GM21717 (cell line): ENCODE measurements at regions not wholly inside any gene's neighbourhood (a gene's known extent, or its start where the extent isn't known, plus 50 kb on each side); places are given as distances from the start of the nearest gene placed in this dataset.
A peak's percentile ranks its signal among the peaks of the same experiment; 100 is the strongest.

Source experiments
- ATAC-seq: cut with Tn5 transposase; IDR thresholded peaks from one replicate; pipeline ENCODE4 v1.9.1; 2021; ENCODE audit warnings: mild to moderate bottlenecking, moderate library complexity; ENCODE audit not compliant: unreplicated experiment

DNA sequence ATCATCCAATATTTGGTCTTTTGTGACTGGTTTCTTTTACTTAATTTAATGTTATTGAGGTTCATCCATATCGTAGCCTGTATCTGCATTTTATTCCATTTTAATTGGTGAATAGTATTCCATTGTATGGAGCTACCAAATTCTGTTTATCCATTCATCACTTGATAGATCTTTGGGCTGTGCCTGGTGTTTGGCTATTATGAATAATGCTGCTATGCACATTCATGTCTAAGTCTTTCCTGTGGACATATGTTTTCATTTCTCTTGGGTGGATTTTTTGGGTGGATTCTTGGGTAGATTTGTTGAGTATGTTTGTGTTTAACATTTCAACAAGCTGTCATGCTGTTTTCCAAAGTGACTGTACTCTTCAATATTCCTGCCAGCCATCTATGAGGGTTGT is 52.5 kb upstream of the NEDD4L start:
- ATAC-seq, result no peak

DNA sequence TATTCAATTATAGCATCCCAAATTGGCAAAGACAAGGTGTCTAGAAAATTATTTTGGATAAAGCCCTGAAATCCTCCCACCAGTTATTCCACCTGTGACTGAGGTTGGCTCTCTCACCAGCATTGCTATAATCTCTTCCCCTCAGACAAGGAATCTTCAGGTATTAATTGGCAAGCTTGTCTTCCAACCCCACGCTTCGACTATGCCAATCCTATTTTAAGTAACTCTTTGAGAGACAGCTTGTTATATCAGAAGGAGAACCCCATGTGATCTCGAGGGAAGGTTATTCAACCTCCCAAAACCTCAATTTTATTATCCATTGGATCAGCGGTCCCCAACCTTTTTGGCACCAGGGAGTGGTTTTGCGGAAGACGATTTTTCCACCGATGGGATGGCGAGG is 54.5 kb upstream of the NEDD4L start:
- no peak for ATAC-seq

DNA sequence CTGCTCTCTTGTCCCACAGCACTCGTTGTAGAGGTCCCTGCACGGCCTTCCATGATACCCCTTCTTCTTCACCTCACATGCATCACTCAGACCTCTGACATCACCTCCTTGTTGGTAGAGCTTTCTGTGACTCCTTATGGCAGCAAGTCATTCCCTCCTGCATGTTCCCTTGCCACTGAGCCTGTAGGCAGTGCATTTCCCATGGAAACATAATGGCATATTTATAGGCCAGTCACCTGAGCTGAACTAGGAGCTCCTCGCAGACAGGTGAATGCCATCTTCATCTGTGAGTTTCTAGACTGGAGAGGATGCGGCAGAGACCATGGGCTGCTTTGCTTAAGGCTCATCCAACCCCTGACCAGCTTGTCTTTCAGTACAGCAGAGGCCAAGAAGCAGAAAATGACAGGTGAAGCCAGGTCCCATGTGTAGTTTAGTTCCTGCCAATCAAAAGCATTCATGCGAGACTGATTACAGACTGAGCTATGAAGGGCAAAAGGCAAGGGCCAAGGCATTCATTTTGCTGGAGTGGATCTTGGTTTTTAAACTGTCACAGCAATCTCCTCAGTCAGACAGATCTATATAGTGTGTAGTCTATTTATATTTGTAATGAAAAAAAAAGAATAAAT is 59.4 kb upstream of the NEDD4L start:
- no peak for ATAC-seq

DNA sequence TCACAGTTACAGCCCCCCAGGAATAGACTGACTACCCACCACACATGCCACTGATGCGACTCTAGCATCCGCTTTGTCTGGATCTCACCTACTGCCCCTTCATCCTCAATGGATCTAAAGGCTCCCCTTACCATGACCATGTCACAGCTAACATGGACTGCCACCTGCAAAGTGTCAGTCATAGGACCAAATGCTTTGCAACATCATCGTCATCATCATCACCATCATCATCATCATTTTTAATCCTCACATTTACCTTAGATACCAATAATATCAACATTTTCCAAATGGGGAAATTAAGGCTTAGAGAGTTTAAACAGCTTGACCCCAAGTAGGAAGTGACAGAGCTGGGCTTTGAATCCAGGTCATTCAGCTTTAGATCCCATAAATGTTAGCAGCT is 60.1 kb upstream of the NEDD4L start:
- ATAC-seq, result no peak

DNA sequence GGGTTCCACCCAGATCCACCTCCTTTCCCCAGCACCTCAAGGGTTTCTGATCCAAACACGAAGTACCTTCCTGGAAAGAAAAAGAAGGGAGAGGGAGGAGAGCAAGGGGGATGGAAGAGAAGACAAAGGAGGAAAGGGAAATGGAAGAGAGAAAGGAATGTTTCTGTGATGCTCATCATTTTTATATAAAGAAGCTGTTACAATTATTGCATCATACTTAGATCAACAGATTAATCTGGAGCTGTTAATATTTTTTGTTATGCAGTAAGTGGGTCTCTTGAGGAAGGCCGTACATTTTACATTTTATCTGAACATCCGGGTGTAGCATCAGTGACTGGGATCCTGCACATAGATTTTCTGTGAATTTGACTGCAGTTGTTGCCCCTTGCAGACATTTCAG is 60.6 kb upstream of the NEDD4L start:
- ATAC-seq, result no peak

DNA sequence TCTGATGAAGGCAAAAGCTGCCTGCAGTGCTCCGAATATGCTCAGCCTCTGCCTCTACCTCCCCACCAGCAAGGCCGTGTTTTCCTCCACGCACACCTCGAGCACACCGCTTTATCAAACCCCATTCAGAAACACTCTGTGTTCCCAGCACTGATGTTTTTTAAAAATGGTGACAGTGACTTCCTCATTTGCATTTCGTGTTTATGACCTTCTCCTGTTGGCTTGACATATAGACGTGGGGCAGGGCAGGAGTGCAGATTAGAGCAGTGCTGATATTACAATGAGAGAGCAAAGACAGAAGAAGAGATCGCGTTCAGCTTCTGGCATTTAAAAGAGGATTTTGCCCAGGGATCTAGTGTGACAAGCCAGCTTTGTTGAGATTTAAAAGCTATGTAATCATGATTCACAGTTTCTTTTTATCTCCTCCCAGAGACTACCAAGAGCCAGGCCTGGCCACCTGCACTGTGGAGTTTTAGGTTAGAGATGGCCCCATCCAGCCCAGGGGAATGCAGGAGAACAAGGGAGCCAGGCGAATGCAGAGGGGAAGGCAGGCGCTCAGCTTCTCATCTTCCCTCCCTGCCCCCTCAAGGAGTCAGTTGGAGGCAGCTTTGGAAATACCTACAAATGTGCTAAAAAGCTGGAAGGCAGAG is 61.5 kb upstream of the NEDD4L start:
- no peak for ATAC-seq

DNA sequence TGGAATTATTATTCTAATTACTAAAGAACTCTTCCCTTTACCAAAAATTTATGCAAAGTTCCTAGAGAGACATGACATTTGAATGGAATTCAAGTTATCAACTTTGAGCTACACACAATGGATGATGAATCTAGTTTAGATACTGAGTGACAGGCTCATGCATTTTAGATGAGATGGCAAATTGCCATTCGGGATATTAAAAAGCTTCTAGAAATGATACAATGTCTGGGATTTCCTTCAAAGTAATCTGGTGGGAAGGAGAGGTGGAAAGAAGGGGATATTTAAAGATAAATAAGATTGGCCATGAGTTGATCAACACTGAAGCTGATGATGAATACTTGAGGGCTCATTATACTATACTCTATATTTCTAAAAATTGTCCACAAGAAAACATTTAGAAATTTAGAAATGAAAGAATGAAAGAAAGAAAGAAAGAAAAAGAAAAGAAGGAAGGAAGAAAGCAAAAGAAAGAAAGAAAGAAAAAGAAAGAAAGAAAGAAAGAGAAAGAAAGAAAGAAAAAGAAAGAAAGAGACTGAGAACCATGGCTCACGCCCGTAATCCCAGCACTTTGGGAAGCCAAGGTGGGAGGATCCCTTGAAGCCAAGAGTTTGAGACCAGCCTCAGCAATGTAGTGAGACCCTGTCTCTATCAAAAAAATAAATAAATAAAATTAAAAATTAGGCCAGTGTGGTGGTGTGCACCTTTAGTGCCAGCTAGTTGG is 62.6 kb upstream of the NEDD4L start:
- ATAC-seq, result no peak

DNA sequence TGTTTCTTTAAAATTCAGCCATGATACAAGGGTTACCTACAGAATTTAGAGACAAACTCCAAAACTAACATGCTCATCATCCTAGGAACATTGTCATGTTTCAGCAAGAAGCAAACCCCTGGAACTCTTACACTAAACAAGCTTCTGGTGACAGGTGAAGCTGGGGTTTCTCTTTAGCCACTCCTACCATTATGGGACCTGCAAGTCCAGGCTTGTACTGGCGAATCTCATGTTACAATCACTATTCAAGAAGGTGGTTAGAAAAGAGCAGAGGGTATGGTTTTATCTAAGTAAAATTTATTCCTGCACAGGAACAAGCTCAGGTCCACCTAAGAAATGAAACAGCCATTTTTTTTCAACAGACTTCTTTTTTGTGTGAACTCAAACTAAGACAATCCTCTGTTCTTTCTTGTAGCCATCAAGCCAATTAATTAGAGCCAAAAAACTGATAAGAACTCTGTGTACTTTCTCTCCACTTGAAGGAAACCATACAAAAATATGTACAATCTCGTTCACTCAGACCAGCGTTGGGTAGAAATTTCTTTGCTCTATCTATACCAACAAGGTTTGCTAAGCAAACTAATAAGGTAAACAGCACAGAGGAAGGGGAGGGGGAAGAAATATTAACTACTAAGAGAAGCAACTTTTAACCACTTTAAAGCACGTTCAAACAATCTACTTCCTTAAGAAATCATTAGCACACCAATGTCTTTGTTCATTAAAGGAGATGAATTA is 63.3 kb upstream of the NEDD4L start:
- ATAC-seq, result no peak

DNA sequence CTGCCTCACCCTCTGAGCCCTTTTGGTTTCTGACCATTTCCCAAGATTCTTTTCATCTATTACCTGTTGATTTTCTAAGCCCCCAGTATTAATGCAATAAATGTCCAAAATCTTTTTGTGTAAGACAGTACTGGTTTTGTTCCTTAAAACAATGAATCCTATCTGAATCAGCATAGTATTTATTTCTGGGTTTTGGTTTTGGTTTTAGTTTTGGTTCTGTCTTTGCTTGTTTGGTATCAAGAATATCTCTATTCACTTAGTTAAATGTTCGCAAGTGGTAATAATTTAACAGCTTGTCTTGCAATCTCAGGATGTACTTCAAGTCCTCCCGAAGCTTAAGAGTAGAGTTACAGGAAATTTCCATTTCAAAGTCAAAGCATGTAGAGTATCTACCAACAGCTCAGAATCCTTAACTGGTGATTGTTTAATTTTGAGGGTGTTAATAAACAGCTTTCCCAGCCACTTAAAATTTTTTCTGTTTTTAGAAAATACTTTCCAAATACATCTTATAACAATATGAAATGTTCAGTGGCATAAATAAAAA is 67.7 kb upstream of the NEDD4L start:
- peak; percentile 66 for ATAC-seq

DNA sequence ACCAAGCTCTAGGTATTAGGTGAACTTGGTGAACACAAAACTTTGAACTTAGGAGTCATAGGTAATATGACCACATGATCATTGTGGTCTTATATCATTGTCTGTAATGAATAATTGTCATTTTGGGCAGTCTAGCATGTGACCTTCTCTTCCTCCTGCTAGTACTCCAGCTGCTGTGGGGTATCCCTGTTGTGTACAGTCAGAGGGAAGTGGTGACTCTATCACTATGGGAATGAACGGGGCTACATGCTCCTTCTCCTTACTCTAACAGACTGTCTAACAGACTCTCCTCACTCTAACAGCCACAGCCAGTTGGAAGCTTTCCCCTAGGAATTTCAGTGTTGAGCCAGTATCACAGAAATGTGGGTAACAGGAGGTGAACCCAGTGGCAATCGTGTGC is 68.2 kb upstream of the NEDD4L start:
- peak; percentile 24 for ATAC-seq

DNA sequence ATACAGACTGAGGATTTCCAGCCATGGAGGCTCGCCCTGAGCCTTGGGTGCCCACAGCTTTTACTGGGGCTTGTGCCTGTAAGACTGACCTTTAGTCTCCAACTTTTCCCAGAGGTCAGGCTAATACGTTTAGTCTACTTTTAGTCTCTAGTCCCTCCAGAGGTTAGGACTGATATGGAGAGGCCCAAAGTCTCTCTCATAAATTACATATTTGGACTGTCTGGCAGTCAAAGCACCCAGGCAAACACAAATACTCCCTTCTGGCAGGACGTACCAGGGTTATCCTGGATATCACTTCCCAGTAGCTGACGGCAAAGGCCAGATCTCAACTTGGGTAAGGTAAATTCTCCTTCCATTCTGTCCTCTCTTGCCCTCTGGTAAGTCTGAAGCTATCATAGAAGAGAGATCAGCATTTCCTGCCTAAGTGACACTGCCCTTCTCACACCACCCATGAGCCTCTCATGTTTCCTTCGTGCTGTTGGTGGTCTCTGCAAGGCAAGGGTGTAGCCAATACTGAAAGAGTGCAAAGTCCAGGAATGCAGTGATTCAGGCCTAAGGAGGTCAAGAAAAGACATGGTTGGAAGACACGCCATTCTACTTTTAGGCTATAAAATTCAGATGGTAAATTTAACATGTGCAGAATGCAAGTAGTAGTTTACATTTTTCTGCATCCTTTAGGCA is 69.3 kb upstream of the NEDD4L start:
- ATAC-seq, result no peak

DNA sequence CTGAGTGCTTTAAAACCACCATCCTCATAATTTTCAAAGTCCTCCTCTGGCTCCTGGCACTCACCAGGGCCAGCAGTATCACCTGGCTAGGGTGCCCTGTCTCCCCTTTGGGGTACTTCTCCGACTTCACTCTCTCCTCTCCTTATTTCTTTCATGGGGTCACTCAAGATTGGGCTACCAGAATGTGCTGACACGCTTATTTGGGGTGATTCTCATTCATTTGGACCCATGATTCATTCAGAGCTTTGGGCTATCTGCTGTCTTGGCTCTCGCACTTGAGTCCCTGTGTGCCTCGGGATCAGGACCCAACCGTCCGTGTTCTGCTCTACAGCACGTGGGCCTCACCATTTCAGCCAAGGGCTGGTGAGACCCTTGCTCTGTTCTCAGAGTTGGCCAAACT is 70.1 kb upstream of the NEDD4L start:
- ATAC-seq, result no peak

DNA sequence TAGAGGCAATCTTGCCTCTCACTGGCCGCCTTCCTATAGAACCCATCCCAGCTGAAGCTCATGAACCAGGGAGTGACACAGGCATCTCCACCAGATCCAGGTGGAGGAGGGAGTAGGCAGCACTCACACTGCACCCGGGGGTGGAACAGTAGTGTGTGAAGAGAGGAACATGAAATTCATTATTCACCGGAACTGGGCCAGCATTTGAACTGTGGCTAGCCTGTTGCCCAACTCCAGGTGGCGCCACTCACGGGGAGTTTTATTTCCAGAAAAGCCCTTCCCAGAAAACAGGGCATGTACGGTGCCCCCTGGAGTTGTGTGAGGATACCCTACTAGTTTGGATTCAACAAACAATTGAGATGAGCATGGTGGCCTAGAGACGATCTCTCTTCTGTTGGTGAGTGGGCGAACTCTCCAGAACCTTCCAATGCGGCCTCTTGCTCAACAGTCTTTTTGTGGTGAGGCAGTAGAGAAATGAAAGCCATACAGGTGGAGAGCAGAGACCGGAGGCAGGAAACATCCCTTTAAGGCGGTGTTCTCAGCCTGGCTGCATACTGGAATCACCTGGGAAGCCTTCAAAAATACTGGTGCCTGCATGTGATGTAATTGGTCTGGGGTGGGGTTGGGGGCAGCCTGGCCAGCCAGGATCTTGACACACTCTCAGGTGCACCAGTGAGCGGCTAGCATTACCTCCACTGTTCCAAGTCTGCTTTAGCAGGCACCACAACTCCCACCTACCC is 73.5 kb upstream of the NEDD4L start:
- no peak for ATAC-seq

DNA sequence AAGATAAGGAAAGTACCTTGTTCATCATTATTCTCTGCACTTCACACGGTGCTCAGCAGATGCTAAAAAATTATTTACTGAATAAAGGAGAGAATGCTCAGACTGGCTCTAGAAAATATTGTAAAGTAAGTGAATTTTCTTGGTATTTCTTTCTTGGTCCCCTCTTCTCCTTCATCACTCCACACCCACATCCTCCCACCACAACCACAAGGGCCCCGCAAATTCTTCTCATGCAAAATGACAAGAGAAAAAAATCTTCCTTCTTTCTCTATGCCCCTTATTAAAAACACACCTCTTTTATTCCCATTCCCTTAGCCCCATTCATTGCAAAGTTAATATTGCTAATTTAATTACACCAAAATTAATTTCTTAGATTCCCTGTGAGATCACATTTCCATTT is 74.2 kb upstream of the NEDD4L start:
- no peak for ATAC-seq

DNA sequence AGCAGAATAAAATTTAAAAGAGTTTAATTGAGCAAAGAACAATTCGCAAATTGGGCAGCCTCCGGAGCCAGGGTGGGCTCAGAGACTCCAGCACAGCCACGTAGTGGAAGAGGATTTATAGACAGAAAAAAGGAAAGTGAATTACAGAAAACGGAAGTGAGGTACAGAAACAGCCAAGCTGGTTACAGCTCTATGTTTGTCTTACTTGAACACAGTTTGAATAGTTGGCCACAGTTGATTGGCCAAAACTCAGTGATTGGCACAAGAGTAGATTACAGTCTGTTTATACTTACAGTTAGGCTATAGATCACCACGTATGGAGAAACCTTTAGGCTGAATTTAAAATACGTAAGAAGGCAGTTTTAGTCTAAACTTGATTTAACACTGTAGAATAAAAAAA is 78.8 kb upstream of the NEDD4L start:
- ATAC-seq, result no peak

DNA sequence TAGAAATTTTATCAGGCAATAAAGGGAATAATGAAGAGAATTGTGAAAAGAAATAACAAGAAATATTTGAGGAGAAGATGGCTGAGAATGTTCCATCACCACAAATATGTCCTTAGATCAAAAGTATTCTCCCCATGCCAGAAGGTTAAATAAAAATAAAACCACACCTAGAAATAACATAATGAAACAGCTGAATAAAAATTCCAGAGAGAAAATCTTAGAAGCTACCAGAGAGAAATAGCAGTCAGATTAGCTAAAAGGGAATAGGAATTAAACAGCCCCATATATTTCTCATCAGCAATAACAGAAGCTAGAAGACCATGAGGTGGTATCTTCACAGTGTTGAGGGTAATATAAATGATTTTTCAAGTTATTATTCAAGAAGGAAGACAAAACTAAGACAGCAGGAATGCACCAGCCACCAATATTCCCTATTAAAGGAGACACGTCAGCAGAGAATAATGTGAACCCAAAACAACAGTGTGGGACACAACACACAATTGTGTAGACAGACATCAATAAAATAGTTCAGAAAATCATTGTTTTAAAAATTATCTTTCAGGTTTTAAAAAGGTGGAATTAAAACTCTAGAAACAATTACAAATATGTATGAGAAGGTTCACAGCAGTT is 82.0 kb upstream of the NEDD4L start:
- no peak for ATAC-seq

DNA sequence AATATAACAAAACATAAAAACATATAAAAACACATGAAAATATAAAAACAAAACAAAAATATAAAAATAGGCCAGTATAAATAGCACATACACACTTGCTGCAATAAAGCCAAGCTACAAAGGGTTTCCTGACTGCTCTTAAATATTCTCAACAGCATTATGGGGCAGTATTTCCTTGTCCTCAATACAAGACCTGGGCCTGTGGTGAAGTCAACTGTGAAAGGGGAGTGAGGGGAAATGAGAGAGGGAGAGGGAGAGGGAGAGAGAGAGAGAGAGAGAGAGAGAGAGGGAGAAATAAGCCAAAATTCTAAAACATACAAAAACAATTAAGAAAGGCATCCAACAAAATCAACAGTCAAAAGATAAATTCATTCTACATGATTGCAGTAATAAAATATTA is 82.6 kb upstream of the NEDD4L start:
- no peak for ATAC-seq

DNA sequence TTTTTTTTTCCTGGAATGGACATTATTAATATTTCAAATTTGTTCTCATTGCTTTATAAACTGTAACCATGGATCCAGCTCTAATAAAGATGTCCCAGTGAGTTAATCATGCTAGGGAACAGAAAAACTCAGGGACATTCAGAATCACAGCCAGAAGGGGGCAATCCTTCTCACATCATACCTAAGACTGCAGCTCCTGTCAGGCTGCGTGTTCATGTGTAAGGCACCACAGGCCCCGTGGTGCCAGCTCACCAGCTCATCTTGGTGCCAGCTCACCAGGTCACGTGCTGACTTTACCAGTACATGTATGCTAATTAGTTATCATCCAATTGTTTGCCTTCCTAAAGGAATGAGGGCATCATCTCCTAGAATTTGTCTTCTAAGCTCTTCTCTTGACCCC is 84.7 kb upstream of the NEDD4L start:
- no peak for ATAC-seq

DNA sequence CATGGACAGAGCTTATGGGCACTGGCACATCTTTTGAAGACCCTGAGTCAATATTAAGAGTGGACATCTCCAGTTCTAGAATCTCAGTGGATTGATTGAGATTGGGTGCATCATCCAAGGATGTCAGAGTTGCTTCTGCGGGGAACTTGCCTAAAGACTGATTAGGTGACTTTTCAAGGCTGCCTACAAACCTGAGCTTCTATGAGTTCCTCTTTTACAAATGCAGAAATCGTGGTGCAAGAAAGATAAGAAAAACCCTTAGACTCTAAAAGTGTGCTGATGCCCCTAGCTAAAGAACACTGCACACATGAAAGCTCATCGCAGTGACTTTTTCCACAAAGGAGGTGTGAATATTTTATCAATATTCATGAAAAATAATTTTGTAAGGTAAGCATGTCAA is 86.8 kb upstream of the NEDD4L start:
- ATAC-seq, result no peak

DNA sequence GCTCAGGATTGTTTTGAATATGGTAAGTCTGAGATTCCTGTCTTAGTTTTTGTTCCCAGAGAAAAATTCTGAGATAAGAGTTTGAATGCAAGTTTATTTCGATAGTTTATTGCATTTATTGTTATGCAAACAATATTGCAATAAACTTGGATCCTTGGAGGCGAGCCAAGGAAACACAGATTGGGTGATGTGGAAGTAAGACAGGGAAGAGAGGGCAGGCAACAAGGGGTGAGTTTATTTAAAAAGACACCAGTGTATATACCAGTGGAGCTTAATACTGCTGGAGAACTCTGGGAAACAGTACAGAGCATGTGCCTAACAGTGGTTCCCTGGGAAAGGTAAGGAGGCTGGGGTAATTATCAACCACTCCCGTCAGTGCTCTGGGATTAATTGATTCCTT is 87.5 kb upstream of the NEDD4L start:
- ATAC-seq, result no peak
